Omental fat pad (tissue), 3 donors: ENCODE measurements at regions not wholly inside any gene's neighbourhood (a gene's known extent, or its start where the extent isn't known, plus 50 kb on each side); places are given as distances from the start of the nearest gene placed in this dataset.

ENCODE experiments used
- ATAC-seq: fragments of 150-250 bp; one replicate; pipeline ENCODE4 v1.9.1; 2016; ENCODE audit warnings: mild to moderate bottlenecking, moderate library complexity; ENCODE audit not compliant: low FRiP score
- DNase-seq: peaks from one replicate; pipeline ENCODE4 v3.0.0-alpha.2; 2019; ENCODE audit warnings: low spot score
- CTCF ChIP-seq, 3 donors: fragments of 450-650 bp; IDR thresholded peaks; one replicate each; pipeline ENCODE4 v1.5.1; 2016 to 2017; ENCODE audit warnings: antibody characterized with exemption in 3 of 3, mild to moderate bottlenecking in 3 of 3, moderate library complexity in 2 of 3

DNA sequence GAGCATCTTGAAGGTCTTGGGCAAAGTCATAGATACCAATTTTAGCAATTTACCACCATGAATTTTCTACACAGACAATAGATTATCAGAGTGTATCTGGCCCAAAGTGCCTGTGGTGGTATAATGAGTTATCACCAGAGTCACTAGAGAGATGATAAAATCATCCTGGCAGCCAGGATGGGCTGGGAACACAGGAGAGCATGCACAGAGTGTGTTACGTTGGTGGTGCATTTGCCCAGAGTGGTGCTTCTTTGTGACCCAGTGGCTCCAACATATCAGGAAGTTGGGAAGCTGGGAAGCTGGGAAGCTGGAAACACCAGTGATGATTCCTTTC lies 236.7 kb upstream of the PROX1 start:
- no peak for ATAC-seq
- no peak for DNase-seq
- TF ChIP-seq CTCF (IDR thresholded peaks at IDR 0.05): no peak

- DNase-seq: no peak
- no peak for ATAC-seq
- no peak for TF ChIP-seq CTCF (IDR thresholded peaks at IDR 0.05)
Observed at GRCh38 chr1:213759359-213760181, 228.2 kb upstream of the PROX1 start.

GRCh38 chr1:213761845-213762407 lies 225.8 kb upstream of the PROX1 start:
- TF ChIP-seq CTCF (IDR thresholded peaks at IDR 0.05): no peak
- no peak for ATAC-seq
- no peak for DNase-seq

- no peak for ATAC-seq
- DNase-seq: no peak
- TF ChIP-seq CTCF (IDR thresholded peaks at IDR 0.05): no peak
Observed at GRCh38 chr1:213767683-213768082, 220.1 kb upstream of the PROX1 start.

GRCh38 chr1:213772128-213773063 lies 215.4 kb upstream of the PROX1 start:
- TF ChIP-seq CTCF (IDR thresholded peaks at IDR 0.05): no peak
- DNase-seq: no peak
- ATAC-seq: no peak

GRCh38 chr1:213773975-213774374 lies 213.8 kb upstream of the PROX1 start:
- ATAC-seq (no peak), DNase-seq (no peak)
- no peak for TF ChIP-seq CTCF (IDR thresholded peaks at IDR 0.05)
